Right cardiac atrium (tissue), 5 donors: ENCODE measurements at regions not wholly inside any gene's neighbourhood (a gene's known extent, or its start where the extent isn't known, plus 50 kb on each side); places are given as distances from the start of the nearest gene placed in this dataset.

Source experiments
- ATAC-seq, 2 donors: fragments of 200-7000 bp; cut with Tn5 transposase; one replicate each; pipeline versions ENCODE4 v1.8.0 to v1.9.1; 2020; ENCODE audit warnings: moderate library complexity in 2 of 2, mild to moderate bottlenecking in 1 of 2
- DNase-seq, 3 donors: peaks; one replicate each; pipeline ENCODE4 v3.0.0-alpha.2; 2020
- H3K27ac ChIP-seq: one replicate; pipeline ENCODE4 v1.5.1; 2013; ENCODE audit warnings: mild to moderate bottlenecking, low read length, control low read depth, moderate library complexity
- H3K27me3 ChIP-seq: one replicate; pipeline ENCODE4 v1.6.1; 2013; ENCODE audit not compliant: control insufficient read depth, insufficient read depth
- H3K4me1 ChIP-seq: one replicate; pipeline ENCODE4 v1.6.1; 2013; ENCODE audit warnings: low read length; ENCODE audit not compliant: control insufficient read depth, insufficient read depth
- H3K4me3 ChIP-seq: one replicate; pipeline ENCODE4 v1.5.1; 2013; ENCODE audit warnings: low read length, control low read depth
- H3K9me3 ChIP-seq: one replicate; pipeline ENCODE4 v1.6.1; 2013; ENCODE audit warnings: low read length; ENCODE audit not compliant: control insufficient read depth
- WGBS: extraction: QIAGEN DNeasy Blood & Tissue Kit; methylation state at CpG from one replicate; pipeline ENCODE4 v1.1.7; 2013; 5-methylcytosine and 5-hydroxymethylcytosine counted together
- intact Hi-C, 4 donors: fragments of 100-400 bp; cut with DNase I; formaldehyde crosslinking; loops; one replicate each; pipeline versions ENCODE4 v1.11.0 to v1.14.0; 2022 to 2023
- donor health status: healthy with polysubstance abuse.
- donor health status: DM: no; HTN: yes; CAD: no.
- donor health status: DM: no; HTN: no; CAD: no.
- donor health status: DM: no; HTN: yes; CAD: no; lungs with severe emphysema.
- donor health status: DM: yes; HTN: yes; CAD: no.

GRCh38 chr4:174120446-174121295 is 162.8 kb downstream of the FBXO8 start:
- Histone ChIP-seq H3K9me3 (no peaks in the 10 kb centered on the region), H3K4me3 (peak overlapping the region; percentile 23), H3K27me3 (no peaks in the 10 kb centered on the region), H3K27ac (no peak overlapping the region), H3K4me1 (no peaks in the 10 kb centered on the region)
- WGBS, result 16% methylated on average over 21 of the region's 21 CpGs
- DNase-seq, result peak; percentile 70 to 91 (median 89)
- intact Hi-C loops, result loop anchor here in 2 of 4 donors (10.0 kb wide), 1 partner anchor 616 kb away; no protein-coding TSS in a partner anchor
- peak; percentile 88 to 93 for ATAC-seq

GRCh38 chr4:174119830-174120229 is 163.6 kb downstream of the FBXO8 start:
- no peak for ATAC-seq
- 27% methylated on average over 3 of the region's 3 CpGs for WGBS
- intact Hi-C loops, result loop anchor here in 2 of 4 donors (10.0 kb wide), 1 partner anchor 615 kb away; no protein-coding TSS in a partner anchor
- Histone ChIP-seq H3K27me3 (no peaks in the 10 kb centered on the region), H3K4me1 (no peaks in the 10 kb centered on the region), H3K27ac (no peak overlapping the region), H3K4me3 (peak overlapping the region; percentile 23), H3K9me3 (no peaks in the 10 kb centered on the region)
- DNase-seq, result no peak

GRCh38 chr4:174119051-174119450 is 164.4 kb downstream of the FBXO8 start:
- intact Hi-C loops, result no loop called here
- ATAC-seq (no peak), DNase-seq (no peak)
- Histone ChIP-seq H3K4me3 (no peak overlapping the region), H3K4me1 (no peaks in the 10 kb centered on the region), H3K27ac (no peak overlapping the region), H3K27me3 (no peaks in the 10 kb centered on the region), H3K9me3 (no peaks in the 10 kb centered on the region)
- WGBS, result 87% methylated on average over 4 of the region's 4 CpGs

- intact Hi-C loops, result no loop called here
- no peak for DNase-seq
- ATAC-seq, result no peak
- no peaks in the 10 kb centered on the region for H3K27me3 ChIP-seq
- H3K4me3 ChIP-seq, result no peak overlapping the region
- WGBS, result 78% methylated on average over 4 of the region's 4 CpGs
- no peaks in the 10 kb centered on the region for H3K9me3 ChIP-seq
- H3K27ac ChIP-seq, result no peak overlapping the region
- no peaks in the 10 kb centered on the region for H3K4me1 ChIP-seq
Measured at GRCh38 chr4:174118171-174118570, 165.3 kb downstream of the FBXO8 start.

- Histone ChIP-seq H3K9me3 (no peaks in the 10 kb centered on the region), H3K4me3 (no peak overlapping the region), H3K4me1 (no peaks in the 10 kb centered on the region), H3K27ac (no peak overlapping the region), H3K27me3 (no peaks in the 10 kb centered on the region)
- DNase-seq (no peak), ATAC-seq (no peak)
- intact Hi-C loops, result no loop called here
- 90% methylated on average over 8 of the region's 8 CpGs for WGBS
Measured at GRCh38 chr4:174117445-174117844, 166.0 kb downstream of the FBXO8 start.

- DNase-seq, result no peak
- WGBS, result 64% methylated on average over 4 of the region's 4 CpGs
- H3K27me3 ChIP-seq, result no peaks in the 10 kb centered on the region
- H3K27ac ChIP-seq, result no peak overlapping the region
- ATAC-seq, result no peak
- H3K4me3 ChIP-seq, result no peak overlapping the region
- intact Hi-C loops, result no loop called here
- no peaks in the 10 kb centered on the region for H3K9me3 ChIP-seq
- no peaks in the 10 kb centered on the region for H3K4me1 ChIP-seq
Measured at GRCh38 chr4:174116021-174116420, 167.4 kb downstream of the FBXO8 start.

GRCh38 chr4:174111422-174111821 is 172.0 kb downstream of the FBXO8 start:
- H3K4me1 ChIP-seq, result peaks cover 2% of the 10 kb centered on the region
- H3K27me3 ChIP-seq, result no peaks in the 10 kb centered on the region
- H3K9me3 ChIP-seq, result no peaks in the 10 kb centered on the region
- intact Hi-C loops, result loop anchor here in 1 of 4 donors (5.0 kb wide), 1 partner anchor 114 kb away; no protein-coding TSS in a partner anchor
- ATAC-seq (no peak), DNase-seq (no peak)
- H3K4me3 ChIP-seq, result no peak overlapping the region
- 64% methylated on average over 2 of the region's 2 CpGs for WGBS
- no peak overlapping the region for H3K27ac ChIP-seq

- H3K4me1 ChIP-seq, result peaks cover 2% of the 10 kb centered on the region
- H3K27ac ChIP-seq, result no peak overlapping the region
- H3K9me3 ChIP-seq, result no peaks in the 10 kb centered on the region
- 70% methylated on average over 9 of the region's 9 CpGs for WGBS
- no peak overlapping the region for H3K4me3 ChIP-seq
- intact Hi-C loops, result loop anchor here in 1 of 4 donors (5.0 kb wide), 1 partner anchor 113 kb away; no protein-coding TSS in a partner anchor
- ATAC-seq (peak in 1 of 2 donors; percentile 29), DNase-seq (no peak)
- no peaks in the 10 kb centered on the region for H3K27me3 ChIP-seq
Measured at GRCh38 chr4:174110180-174110579, 173.3 kb downstream of the FBXO8 start.

GRCh38 chr4:174107746-174108354 is 175.6 kb downstream of the FBXO8 start:
- DNase-seq (peak in 1 of 3 donors; percentile 50), ATAC-seq (peak in 1 of 2 donors; percentile 38)
- intact Hi-C loops, result no loop called here
- H3K9me3 ChIP-seq, result no peaks in the 10 kb centered on the region
- no peak overlapping the region for H3K4me3 ChIP-seq
- 44% methylated on average over 6 of the region's 6 CpGs for WGBS
- no peak overlapping the region for H3K27ac ChIP-seq
- no peaks in the 10 kb centered on the region for H3K27me3 ChIP-seq
- peaks cover 2% of the 10 kb centered on the region for H3K4me1 ChIP-seq

GRCh38 chr4:174105202-174105601 is 178.3 kb downstream of the FBXO8 start:
- Histone ChIP-seq H3K27me3 (no peaks in the 10 kb centered on the region), H3K4me3 (no peak overlapping the region), H3K27ac (no peak overlapping the region), H3K9me3 (no peaks in the 10 kb centered on the region), H3K4me1 (peaks cover 2% of the 10 kb centered on the region)
- WGBS, result 88% methylated on average over 1 of the region's 1 CpG
- DNase-seq (no peak), ATAC-seq (no peak)
- intact Hi-C loops, result no loop called here

- H3K4me1 ChIP-seq, result no peaks in the 10 kb centered on the region
- H3K4me3 ChIP-seq, result no peak overlapping the region
- ATAC-seq (no peak), DNase-seq (no peak)
- H3K27ac ChIP-seq, result no peak overlapping the region
- WGBS, result 92% methylated on average over 2 of the region's 2 CpGs
- no peaks in the 10 kb centered on the region for H3K9me3 ChIP-seq
- H3K27me3 ChIP-seq, result no peaks in the 10 kb centered on the region
- intact Hi-C loops, result no loop called here
Measured at GRCh38 chr4:174100910-174101309, 182.6 kb downstream of the FBXO8 start.
